ENCODE measurements at regions not wholly inside any gene's neighbourhood (a gene's known extent, or its start where the extent isn't known, plus 50 kb on each side); places are given as distances from the start of the nearest gene placed in this dataset.
"Not testable (repeated sequence)": the region's sequence is repeated elsewhere in the genome, so short reads cannot be mapped to it uniquely, and the experiment has no call there.

GRCh38 chr7:75201606-75202079 is 109.3 kb downstream of the GTF2IRD2B start:
- H4K20me1 ChIP-seq (replicated peaks; ENCODE audit: control insufficient read depth, insufficient read depth, low read length); H3K4me3 ChIP-seq; H3K79me2 ChIP-seq (ENCODE audit: control insufficient read depth, insufficient read depth, low read length); POLR2A ChIA-PET; H3K9me3 ChIP-seq (replicated peaks; ENCODE audit: control insufficient read depth, insufficient read depth, low read depth, low read length); H3K4me1 ChIP-seq (replicated peaks in 1 of 2; ENCODE audit: control insufficient read depth in 2 of 2, insufficient read depth in 2 of 2, low read length in 2 of 2); H3K9ac ChIP-seq (ENCODE audit: insufficient read depth in 1 of 2, low read depth in 2 of 2, low read length in 2 of 2); H3K4me2 ChIP-seq (ENCODE audit: insufficient read depth, low read length); H3K9me1 ChIP-seq (ENCODE audit: control insufficient read depth, insufficient read depth, low read length); H3K36me3 ChIP-seq (ENCODE audit: control insufficient read depth, insufficient read depth, low read length); intact Hi-C loops (cut with micrococcal nuclease); H3K27me3 ChIP-seq (ENCODE audit: control insufficient read depth in 2 of 2, insufficient read depth in 2 of 2, low read length in 2 of 2); CTCF ChIA-PET (ENCODE audit: low intra/inter-chr PET ratio); H3K27ac ChIP-seq (ENCODE audit: extremely low read depth, low read depth, low read length); BruUV-seq (replicated peaks); H2AFZ ChIP-seq (ENCODE audit: low read depth, low read length); DNase-seq (ENCODE audit: extremely low read depth in 1 of 4, low spot score in 3 of 4); FAIRE-seq: not testable (repeated sequence)
- WGBS (ENCODE audit: insufficient coverage, low coverage, missing lambda C conversion rate), result no CpG with 5 or more reads among the region's 8 CpGs
- ATAC-seq, result peak; percentile 96
- in situ Hi-C loops (cut with MboI), result loop anchor here (25.0 kb wide), 1 partner anchor 489 kb away; no protein-coding TSS in a partner anchor

DNA sequence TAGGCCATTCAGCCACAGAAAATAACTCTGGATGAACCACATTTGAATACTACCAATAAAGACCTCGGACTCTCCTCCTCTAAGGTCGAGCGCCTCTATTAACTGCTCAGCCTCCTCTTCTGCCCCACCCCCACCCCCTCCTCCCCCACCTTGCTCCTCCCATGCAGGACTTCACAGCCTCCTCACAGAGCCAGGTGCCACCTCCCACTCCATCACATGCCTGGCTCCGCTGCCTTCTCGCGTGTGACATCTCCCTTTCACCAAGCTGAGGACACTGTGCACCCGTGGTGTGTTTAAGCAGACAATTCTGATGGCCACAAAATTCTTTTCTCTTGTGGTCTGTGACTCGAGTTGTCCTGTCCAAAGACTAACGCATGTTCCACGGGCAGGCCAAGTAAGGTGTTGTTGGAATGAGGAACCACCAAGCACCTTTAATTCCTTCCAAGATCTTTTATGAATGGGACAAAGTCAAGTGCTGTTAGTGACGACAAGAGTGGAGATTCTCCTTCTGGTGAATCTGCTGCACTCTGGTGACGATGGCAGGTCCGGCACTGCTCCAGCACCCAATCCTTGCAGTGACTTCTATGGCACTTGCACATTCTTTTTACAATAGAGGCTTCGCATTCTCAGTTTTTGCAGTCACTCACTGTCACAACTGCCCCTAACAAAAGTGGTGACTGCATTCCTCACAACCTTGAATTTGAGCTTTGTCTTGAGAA is 113.1 kb downstream of the GTF2IRD2B start:
- POLR2A ChIA-PET, result not testable (repeated sequence)

DNA sequence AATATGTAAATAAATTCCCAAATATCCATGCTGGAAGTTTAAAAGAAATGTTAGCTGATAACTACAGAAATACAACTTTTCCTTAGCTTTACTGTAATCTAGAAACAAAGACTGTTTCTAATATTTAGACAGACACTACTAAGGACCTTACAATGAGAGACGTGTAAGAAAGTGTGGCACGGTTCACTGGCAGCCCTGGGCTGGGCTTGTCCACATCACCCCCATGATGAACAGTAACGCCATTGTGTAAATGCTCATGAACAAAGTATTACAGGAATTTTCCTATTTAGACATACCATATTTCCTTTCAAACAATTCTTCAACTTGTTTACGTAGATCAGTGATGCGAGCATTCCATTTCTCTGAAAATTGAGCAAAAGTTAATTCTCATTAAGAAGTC is 123.1 kb downstream of the GTF2IRD2B start:
- H3K9me1 ChIP-seq (ENCODE audit: control insufficient read depth, insufficient read depth, low read length); H3K27ac ChIP-seq (ENCODE audit: extremely low read depth, low read depth, low read length); intact Hi-C loops (cut with micrococcal nuclease); H3K36me3 ChIP-seq (ENCODE audit: control insufficient read depth, insufficient read depth, low read length); H3K4me3 ChIP-seq; H4K20me1 ChIP-seq (replicated peaks; ENCODE audit: control insufficient read depth, insufficient read depth, low read length); H2AFZ ChIP-seq (ENCODE audit: low read depth, low read length); H3K4me1 ChIP-seq (replicated peaks in 1 of 2; ENCODE audit: control insufficient read depth in 2 of 2, insufficient read depth in 2 of 2, low read length in 2 of 2); FAIRE-seq; DNase-seq (ENCODE audit: extremely low read depth in 1 of 4, low spot score in 3 of 4); BruUV-seq (replicated peaks); POLR2A ChIA-PET; H3K4me2 ChIP-seq (ENCODE audit: insufficient read depth, low read length); H3K9me3 ChIP-seq (replicated peaks; ENCODE audit: control insufficient read depth, insufficient read depth, low read depth, low read length); H3K9ac ChIP-seq (ENCODE audit: insufficient read depth in 1 of 2, low read depth in 2 of 2, low read length in 2 of 2); H3K79me2 ChIP-seq (ENCODE audit: control insufficient read depth, insufficient read depth, low read length); CTCF ChIA-PET (ENCODE audit: low intra/inter-chr PET ratio); H3K27me3 ChIP-seq (ENCODE audit: control insufficient read depth in 2 of 2, insufficient read depth in 2 of 2, low read length in 2 of 2): not testable (repeated sequence)
- peak; percentile 11; the same call in 1 of the 3 replicates for ATAC-seq
- in situ Hi-C loops (cut with MboI), result loop anchor here (25.0 kb wide), 1 partner anchor 503 kb away; no protein-coding TSS in a partner anchor
- no CpG with 5 or more reads among the region's 5 CpGs for WGBS (ENCODE audit: insufficient coverage, low coverage, missing lambda C conversion rate)

More for the DNA sequence above, 113.1 kb downstream of the GTF2IRD2B start:
- H3K4me2 ChIP-seq (ENCODE audit: insufficient read depth, low read length); FAIRE-seq; H3K9me3 ChIP-seq (replicated peaks; ENCODE audit: control insufficient read depth, insufficient read depth, low read depth, low read length); H3K27ac ChIP-seq (ENCODE audit: extremely low read depth, low read depth, low read length); intact Hi-C loops (cut with micrococcal nuclease); H3K27me3 ChIP-seq (ENCODE audit: control insufficient read depth in 2 of 2, insufficient read depth in 2 of 2, low read length in 2 of 2); H3K79me2 ChIP-seq (ENCODE audit: control insufficient read depth, insufficient read depth, low read length); BruUV-seq (replicated peaks); H3K4me1 ChIP-seq (replicated peaks in 1 of 2; ENCODE audit: control insufficient read depth in 2 of 2, insufficient read depth in 2 of 2, low read length in 2 of 2); H3K9me1 ChIP-seq (ENCODE audit: control insufficient read depth, insufficient read depth, low read length); H2AFZ ChIP-seq (ENCODE audit: low read depth, low read length); H3K4me3 ChIP-seq; DNase-seq (ENCODE audit: extremely low read depth in 1 of 4, low spot score in 3 of 4); H3K36me3 ChIP-seq (ENCODE audit: control insufficient read depth, insufficient read depth, low read length); CTCF ChIA-PET (ENCODE audit: low intra/inter-chr PET ratio); H4K20me1 ChIP-seq (replicated peaks; ENCODE audit: control insufficient read depth, insufficient read depth, low read length); H3K9ac ChIP-seq (ENCODE audit: insufficient read depth in 1 of 2, low read depth in 2 of 2, low read length in 2 of 2): not testable (repeated sequence)
- peak; percentile 26 for ATAC-seq
- no CpG with 5 or more reads among the region's 14 CpGs for WGBS (ENCODE audit: insufficient coverage, low coverage, missing lambda C conversion rate)
- in situ Hi-C loops (cut with MboI), result loop anchor here (25.0 kb wide), 1 partner anchor 493 kb away; no protein-coding TSS in a partner anchor

DNA sequence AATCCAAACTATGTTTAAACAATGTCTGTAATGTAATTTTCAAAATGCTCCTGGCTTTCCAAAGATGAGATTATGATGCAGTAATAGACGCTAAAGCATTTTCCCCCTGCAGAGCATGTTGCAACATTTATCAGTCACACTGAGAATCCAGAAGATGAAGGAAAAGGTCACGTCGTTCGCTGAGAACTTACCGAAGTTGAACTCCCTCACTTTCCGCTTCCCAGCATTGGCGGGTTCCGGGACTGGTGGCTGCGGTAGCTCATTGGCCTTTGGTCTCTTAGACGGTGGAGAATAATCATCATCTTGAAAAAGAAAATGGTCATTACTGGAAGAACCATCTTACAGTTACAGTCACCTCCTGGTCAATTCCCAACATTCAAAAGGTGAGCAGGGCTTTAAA is 124.6 kb downstream of the GTF2IRD2B start:
- CTCF ChIA-PET (ENCODE audit: low intra/inter-chr PET ratio), result not testable (repeated sequence)
- no CpG with 5 or more reads among the region's 10 CpGs for WGBS (ENCODE audit: insufficient coverage, low coverage, missing lambda C conversion rate)

More for the DNA sequence above, 124.6 kb downstream of the GTF2IRD2B start:
- H3K79me2 ChIP-seq (ENCODE audit: control insufficient read depth, insufficient read depth, low read length); H3K4me3 ChIP-seq; H3K27ac ChIP-seq (ENCODE audit: extremely low read depth, low read depth, low read length); FAIRE-seq; H3K27me3 ChIP-seq (ENCODE audit: control insufficient read depth in 2 of 2, insufficient read depth in 2 of 2, low read length in 2 of 2); POLR2A ChIA-PET; H3K36me3 ChIP-seq (ENCODE audit: control insufficient read depth, insufficient read depth, low read length); H3K4me2 ChIP-seq (ENCODE audit: insufficient read depth, low read length); intact Hi-C loops (cut with micrococcal nuclease); H3K9me1 ChIP-seq (ENCODE audit: control insufficient read depth, insufficient read depth, low read length); H2AFZ ChIP-seq (ENCODE audit: low read depth, low read length); DNase-seq (ENCODE audit: extremely low read depth in 1 of 4, low spot score in 3 of 4); H4K20me1 ChIP-seq (replicated peaks; ENCODE audit: control insufficient read depth, insufficient read depth, low read length); H3K9ac ChIP-seq (ENCODE audit: insufficient read depth in 1 of 2, low read depth in 2 of 2, low read length in 2 of 2); H3K4me1 ChIP-seq (replicated peaks in 1 of 2; ENCODE audit: control insufficient read depth in 2 of 2, insufficient read depth in 2 of 2, low read length in 2 of 2); H3K9me3 ChIP-seq (replicated peaks; ENCODE audit: control insufficient read depth, insufficient read depth, low read depth, low read length): not testable (repeated sequence)
- TSS peak; percentile 91 for BruUV-seq (replicated peaks)
- peak; percentile 87 for ATAC-seq
- in situ Hi-C loops (cut with MboI), result loop anchor here (25.0 kb wide), 1 partner anchor 505 kb away; no protein-coding TSS in a partner anchor

Measured in K562 (cell line).